ENCODE measurements at regions not wholly inside any gene's neighbourhood (a gene's known extent, or its start where the extent isn't known, plus 50 kb on each side); places are given as distances from the start of the nearest gene placed in this dataset.

GRCh38 chr15:38672273-38672672 is 107.7 kb upstream of the RASGRP1 start:
- DNase-seq (ENCODE audit: low spot score), result no peak

- DNase-seq (ENCODE audit: low spot score), result no peak
Measured at GRCh38 chr15:38672814-38673670, 108.4 kb upstream of the RASGRP1 start.

- no peak for DNase-seq (ENCODE audit: low spot score)
Measured at GRCh38 chr15:38674448-38674847, 109.8 kb upstream of the RASGRP1 start.

GRCh38 chr15:38678281-38678680 is 113.7 kb upstream of the RASGRP1 start:
- no peak for DNase-seq (ENCODE audit: low spot score)

- no peak for DNase-seq (ENCODE audit: low spot score)
Measured at GRCh38 chr15:38680775-38681174, 116.2 kb upstream of the RASGRP1 start.

- DNase-seq (ENCODE audit: low spot score), result no peak
Measured at GRCh38 chr15:38682363-38682762, 117.7 kb upstream of the RASGRP1 start.

GRCh38 chr15:38682861-38683260 is 118.2 kb upstream of the RASGRP1 start:
- DNase-seq (ENCODE audit: low spot score), result no peak

- peak; percentile 63 for DNase-seq (ENCODE audit: low spot score)
Measured at GRCh38 chr15:38683382-38684242, 119.0 kb upstream of the RASGRP1 start.

GRCh38 chr15:38684440-38685010 is 119.9 kb upstream of the RASGRP1 start:
- no peak for DNase-seq (ENCODE audit: low spot score)

- DNase-seq (ENCODE audit: low spot score), result no peak
Measured at GRCh38 chr15:38685686-38686339, 121.2 kb upstream of the RASGRP1 start.

- DNase-seq (ENCODE audit: low spot score), result no peak
Measured at GRCh38 chr15:38687340-38687739, 122.7 kb upstream of the RASGRP1 start.

- DNase-seq (ENCODE audit: low spot score), result no peak
Measured at GRCh38 chr15:38687775-38688495, 123.3 kb upstream of the RASGRP1 start.

- no peak for DNase-seq (ENCODE audit: low spot score)
Measured at GRCh38 chr15:38688761-38689160, 124.1 kb upstream of the RASGRP1 start.

- no peak for DNase-seq (ENCODE audit: low spot score)
Measured at GRCh38 chr15:38689522-38689921, 124.9 kb upstream of the RASGRP1 start.

- no peak for DNase-seq (ENCODE audit: low spot score)
Measured at GRCh38 chr15:38690216-38690615, 125.6 kb upstream of the RASGRP1 start.

GRCh38 chr15:38690719-38691332 is 126.2 kb upstream of the RASGRP1 start:
- peak; percentile 91 for DNase-seq (ENCODE audit: low spot score)

GRCh38 chr15:38691377-38691776 is 126.8 kb upstream of the RASGRP1 start:
- DNase-seq (ENCODE audit: low spot score), result no peak

GRCh38 chr15:38691965-38692788 is 127.6 kb upstream of the RASGRP1 start:
- no peak for DNase-seq (ENCODE audit: low spot score)

GRCh38 chr15:38692789-38693062 is 128.1 kb upstream of the RASGRP1 start:
- no peak for DNase-seq (ENCODE audit: low spot score)

Data from HT-29 (cell line).